ENCODE measurements at regions not wholly inside any gene's neighbourhood (a gene's known extent, or its start where the extent isn't known, plus 50 kb on each side); places are given as distances from the start of the nearest gene placed in this dataset.

- no peak for DNase-seq
Observed at GRCh38 chr3:106729481-106729880, 647.8 kb upstream of the CCDC54 start.

DNA sequence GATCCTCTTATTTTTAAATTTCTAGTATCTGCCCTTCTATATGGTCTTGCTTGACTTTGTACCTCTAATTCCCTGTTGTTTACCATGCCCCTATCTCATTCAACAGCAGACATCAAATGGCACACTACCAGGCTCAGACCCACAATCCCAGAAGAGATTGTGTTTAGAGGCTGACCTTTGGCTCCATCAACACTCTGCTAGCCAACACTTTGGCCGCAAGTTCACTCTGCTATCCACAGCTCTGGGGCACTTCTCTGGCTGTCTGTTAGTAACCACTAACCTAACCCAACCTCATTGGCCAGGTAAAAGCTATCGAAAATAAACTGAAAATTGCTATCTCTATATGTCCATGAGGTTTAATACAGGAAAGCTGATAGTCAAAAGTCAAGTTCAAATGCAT lies 646.0 kb upstream of the CCDC54 start:
- DNase-seq, result no peak

- DNase-seq, result no peak
Observed at GRCh38 chr3:106734712-106735111, 642.5 kb upstream of the CCDC54 start.

DNA sequence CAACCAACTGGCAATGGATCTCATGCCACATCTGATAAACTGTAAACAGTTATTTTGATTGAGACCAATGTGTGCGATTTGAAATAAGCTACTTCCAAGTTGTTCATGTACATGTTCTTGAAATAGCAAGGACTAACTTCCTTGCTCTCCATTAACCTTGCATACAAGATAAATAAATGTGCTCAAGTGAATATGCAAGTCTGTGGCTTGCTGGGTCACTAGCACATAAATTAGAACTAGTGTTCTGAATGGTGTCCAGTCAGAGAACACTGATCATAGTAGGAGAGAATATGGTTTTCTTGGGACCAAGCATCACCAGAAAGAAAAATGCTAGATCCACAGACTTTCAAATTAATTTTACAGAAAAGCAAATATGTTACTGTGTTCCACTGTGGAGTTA lies 640.0 kb upstream of the CCDC54 start:
- DNase-seq, result no peak

- no peak for DNase-seq
Observed at GRCh38 chr3:106740116-106740515, 637.1 kb upstream of the CCDC54 start.

DNA sequence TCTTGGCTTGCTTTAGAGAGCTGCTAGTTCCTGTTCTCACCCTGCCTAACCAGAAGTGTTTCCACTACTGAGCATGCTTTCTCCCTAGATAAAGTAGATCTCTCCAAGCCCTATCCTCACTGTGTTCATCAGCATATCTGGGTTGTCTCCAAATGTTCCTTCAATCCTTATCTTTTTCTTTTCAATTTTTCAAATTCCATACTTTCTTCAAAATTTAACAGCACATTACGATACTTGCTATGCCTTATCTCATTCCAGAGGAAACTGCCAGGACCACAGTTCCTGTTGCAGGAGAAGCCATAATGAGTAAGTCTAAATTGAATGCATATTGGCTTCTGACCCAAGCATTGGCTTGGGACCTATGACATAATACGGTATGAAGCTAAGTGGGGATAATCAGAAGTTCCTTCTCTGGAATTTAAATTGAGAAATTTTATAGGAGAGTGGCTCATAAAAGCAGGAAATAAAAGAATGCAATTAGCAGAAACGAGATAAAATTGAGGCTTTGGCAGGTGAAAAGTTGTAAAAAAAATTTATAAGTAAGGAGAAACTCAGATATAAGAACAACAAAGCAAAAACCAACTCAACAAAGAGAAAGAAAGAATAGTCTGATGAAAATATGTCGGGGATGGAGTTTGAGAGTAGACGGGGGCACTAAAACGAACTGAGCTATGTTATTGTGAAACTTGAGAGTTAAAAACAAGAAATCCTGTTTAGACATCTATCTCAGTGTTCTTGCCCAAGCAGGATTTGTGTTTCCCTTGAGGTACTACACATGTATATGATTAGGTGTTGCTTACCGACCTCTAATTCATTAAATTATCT lies 631.7 kb upstream of the CCDC54 start:
- no peak for DNase-seq

DNA sequence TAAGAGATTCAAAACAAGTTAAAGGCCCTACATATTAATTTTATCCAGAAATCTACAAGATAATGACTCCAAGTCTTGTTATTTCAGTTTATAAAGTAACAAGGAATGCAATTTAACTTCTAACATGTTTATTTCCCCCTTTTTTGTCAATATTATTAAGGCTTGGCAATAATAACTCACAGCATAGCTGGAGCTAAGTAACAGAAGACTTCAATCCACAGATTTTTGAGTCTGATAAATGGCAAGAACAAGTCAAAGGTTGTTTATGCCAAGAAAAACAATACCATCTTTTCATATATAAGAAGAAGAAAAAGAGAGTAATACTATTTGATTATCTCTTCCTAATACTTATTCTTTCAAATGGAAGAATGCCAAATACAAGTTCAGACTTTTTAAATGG lies 631.0 kb upstream of the CCDC54 start:
- DNase-seq, result no peak

GRCh38 chr3:106748472-106749262 lies 628.6 kb upstream of the CCDC54 start:
- no peak for DNase-seq

DNA sequence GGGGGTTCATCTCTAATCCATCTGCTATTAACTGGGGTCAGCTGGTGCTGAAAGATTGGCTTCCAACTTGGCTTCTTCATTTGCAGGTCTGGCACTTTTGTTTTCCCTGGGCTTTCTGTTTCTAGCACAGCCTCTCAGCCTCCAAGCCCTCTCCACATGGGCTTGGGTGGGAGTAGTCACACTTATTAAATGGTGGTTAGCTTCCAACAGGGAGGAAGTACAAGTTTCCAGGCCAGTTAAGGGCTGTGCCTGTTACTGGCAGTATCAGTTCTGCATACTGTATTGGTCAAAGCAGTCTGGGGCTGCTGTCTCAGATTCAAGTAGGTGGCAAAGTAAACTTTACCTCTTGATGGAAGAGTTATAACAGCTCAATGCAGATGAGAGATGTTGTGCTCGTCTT lies 627.1 kb upstream of the CCDC54 start:
- no peak for DNase-seq

DNA sequence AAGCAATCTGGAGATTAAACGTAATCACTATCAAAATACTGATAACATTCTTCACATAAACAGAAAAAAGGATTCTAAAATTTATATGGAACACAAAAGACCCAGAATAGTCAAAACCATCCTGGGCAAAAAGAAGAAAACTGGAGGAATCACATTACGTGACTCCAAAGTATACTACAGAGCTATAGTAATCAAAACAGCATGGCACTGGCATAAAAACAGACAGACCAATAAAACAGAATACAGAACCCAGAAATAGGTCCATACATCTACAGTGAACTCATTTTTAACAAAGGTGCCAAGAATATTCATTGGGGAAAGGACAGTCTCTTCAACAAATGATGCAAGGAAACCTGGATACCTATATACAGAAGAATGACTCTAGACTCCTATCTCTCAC lies 621.9 kb upstream of the CCDC54 start:
- DNase-seq, result no peak

DNA sequence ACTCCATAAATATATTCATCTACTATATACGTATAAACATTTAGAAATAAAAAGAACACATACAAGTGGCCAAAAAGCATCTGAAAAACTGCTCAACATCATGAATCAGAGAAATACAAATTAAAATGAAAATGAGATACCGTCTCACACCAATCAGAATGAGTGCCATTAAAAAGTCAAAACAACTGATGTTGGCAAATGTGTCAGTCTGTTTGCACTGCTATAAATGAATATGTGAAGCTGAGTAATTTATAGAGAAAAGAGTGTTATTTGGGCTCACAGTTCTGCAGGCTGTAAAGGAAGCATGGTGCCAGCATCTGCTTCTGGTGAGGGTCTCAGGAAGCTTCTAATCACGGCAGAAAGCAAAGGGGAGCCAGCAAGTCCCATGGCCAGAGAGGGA lies 620.3 kb upstream of the CCDC54 start:
- DNase-seq, result no peak

DNA sequence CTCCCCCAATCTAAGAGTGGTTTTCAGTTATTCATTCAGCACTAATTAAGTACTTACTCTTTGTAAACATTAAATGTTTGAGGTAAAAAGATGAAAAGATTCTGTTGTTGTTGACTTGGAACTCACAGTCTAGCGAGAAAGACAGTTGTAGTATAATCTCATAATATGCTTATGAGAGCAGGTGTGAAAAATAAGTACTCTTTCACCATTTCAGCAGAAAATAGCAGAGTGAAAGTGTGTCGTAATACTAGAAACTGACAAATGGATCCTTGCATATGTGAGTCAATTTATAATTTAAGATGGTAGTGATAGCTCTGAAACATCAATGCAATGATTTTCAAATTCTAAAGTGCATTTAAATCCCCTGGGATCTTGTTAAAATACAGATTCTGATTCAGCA lies 618.8 kb upstream of the CCDC54 start:
- DNase-seq, result no peak

GRCh38 chr3:106759731-106760130 lies 617.5 kb upstream of the CCDC54 start:
- no peak for DNase-seq

DNA sequence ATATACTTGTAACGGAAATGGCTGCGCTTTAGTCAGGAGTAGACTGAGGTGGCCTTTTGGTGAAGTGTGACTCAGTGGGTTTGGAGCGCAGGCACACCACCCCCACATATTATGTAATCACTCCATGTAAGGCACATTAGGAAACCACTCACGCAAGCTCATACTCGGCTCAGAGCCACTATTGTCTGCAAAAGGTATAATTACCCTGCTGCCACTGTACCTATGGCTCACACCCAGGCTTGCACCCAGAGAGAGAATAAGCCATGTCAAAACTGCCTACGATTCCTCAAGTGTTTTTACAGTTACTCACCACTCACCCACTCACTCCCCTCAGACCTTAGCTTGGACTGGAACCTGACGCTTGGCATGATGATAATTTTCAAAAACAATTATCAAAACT lies 611.9 kb upstream of the CCDC54 start:
- no peak for DNase-seq

- DNase-seq, result peak; percentile 90
Observed at GRCh38 chr3:106768941-106769480, 608.2 kb upstream of the CCDC54 start.

DNA sequence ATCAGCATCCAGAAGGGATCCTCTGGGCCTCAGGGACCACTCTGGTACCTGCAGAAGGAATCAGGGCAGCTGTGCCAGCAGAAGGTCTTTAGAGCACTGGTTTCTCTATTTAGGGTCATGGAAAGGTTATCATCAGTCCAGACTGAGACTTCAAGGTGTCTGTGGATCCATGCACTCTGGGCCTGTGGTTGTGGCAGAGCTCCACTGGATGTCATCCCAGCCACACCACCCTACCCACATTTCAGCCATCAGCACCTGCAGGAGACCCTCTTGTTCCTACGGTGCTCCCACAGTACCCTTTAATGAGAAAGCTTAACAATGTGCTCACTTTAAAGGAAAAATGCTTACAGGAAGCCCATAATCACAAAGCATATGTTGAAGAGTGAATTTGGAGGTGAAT lies 603.4 kb upstream of the CCDC54 start:
- no peak for DNase-seq

GRCh38 chr3:106783231-106783630 lies 594.0 kb upstream of the CCDC54 start:
- DNase-seq, result no peak

- no peak for DNase-seq
Observed at GRCh38 chr3:106789276-106789675, 588.0 kb upstream of the CCDC54 start.

GRCh38 chr3:106792716-106793115 lies 584.5 kb upstream of the CCDC54 start:
- DNase-seq, result no peak

DNA sequence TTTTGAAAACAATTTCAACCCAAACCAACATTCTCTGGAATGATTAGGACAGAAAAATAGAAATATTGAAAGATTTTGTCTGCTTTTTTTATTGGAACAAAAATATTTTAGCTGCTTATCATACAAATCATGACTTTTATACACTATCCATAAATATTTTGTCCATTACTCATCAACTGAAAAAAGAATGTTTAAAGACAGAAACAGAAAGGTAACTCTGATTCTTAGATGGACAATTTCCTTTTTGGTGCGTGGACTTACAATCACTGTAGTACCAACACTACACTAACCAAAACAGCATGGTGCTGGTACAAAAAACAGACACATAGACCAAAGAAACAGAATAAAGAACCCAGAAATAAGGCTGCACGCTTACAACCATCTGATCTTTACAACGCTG lies 582.8 kb upstream of the CCDC54 start:
- no peak for DNase-seq

DNA sequence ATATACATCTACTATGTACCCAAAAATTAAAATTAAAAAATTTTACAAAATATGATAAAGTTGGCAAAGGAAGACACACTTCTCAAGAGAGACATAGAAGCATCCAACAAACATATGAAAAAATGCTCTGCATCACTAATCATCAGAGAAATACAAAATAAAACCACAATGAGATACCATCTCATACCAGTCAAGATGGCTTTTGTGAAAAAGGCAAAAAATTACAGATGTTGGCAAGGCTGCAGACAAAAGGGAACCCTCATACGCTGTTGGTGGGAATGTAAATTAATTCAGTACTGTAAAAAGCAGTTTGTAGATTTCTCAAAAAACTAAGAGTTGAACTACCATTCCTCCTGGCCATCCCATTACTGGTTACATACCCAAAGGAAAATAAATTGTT lies 581.7 kb upstream of the CCDC54 start:
- no peak for DNase-seq

DNA sequence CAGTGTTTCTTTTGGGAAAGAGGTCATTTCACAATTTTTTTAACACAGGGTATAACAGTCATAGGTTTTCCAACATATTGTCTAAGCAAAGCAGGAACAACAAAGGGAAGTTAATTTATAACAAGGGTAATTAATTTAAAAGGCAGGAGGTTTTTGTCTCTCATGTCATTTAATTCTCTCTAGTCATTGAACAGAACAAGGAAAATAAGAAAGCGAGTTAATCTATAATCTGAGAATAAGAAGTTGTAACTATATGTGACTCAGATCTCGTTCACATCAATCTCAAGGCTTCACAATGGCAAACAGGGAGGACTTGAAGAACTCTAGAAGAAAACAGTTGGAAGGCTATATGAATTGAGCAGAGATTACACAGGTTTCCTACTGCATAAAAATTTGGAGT lies 579.8 kb upstream of the CCDC54 start:
- DNase-seq, result no peak

GRCh38 chr3:106805625-106806024 lies 571.6 kb upstream of the CCDC54 start:
- no peak for DNase-seq

DNA sequence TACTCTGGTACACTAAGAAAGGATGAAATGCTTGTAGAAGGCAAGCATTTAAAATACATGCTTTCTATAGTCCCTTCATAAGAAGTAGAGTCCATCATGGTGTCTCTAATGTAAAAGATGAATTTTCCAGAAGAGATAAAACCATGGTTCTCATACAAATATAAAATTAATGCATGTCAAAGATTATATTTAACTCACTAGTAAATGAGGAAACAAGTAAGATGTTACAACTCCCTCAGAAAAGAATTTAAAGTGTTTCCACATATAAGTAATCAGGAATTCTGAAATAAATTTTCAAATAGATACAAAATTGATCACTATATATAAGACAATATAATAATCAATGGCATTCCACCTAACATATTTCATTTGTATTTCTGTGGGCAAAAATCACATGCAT lies 570.3 kb upstream of the CCDC54 start:
- DNase-seq, result no peak
